ENCODE measurements at regions not wholly inside any gene's neighbourhood (a gene's known extent, or its start where the extent isn't known, plus 50 kb on each side); places are given as distances from the start of the nearest gene placed in this dataset.
A peak's percentile ranks its signal among the peaks of the same experiment; 100 is the strongest.

DNA sequence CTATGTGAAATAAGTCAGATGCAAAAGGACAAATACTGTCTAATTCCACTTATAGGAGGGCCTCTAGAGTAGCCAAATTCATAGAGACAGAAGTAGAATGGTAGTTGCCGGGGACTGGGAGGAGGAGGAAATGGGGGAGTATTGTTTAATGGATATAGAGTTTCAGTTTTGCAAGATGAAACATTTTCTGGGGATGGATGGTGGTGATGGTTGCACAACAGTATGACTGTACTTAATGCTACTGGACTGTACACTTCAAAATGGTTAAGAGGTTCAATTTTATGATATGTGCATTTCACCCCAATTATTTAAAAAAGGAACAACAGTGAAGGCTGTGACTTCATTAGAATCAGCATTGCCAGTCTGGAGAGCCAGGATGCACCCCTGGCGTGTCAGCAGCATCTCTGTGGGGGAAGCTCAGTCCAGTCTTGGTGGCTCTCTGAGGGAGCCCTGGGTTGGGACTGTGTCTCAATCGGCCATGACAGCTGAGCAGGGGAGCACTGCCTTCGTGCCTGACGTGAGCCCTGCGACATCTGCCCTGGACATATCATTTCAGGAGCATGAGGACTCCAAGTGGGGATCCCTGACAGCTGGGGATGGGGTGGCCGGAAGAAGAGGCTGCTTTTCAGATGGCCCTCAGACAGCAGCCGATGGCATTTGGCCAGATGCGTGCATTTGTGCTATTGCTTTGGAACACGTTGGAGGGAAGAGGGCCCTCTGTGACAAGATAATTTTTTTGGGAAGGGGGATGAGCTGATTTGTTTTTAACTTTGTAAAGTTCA lies 130.8 kb upstream of the STC2 start:
- DNase-seq: no peak

GRCh38 chr5:173457482-173457881 lies 129.3 kb upstream of the STC2 start:
- DNase-seq: no peak

DNA sequence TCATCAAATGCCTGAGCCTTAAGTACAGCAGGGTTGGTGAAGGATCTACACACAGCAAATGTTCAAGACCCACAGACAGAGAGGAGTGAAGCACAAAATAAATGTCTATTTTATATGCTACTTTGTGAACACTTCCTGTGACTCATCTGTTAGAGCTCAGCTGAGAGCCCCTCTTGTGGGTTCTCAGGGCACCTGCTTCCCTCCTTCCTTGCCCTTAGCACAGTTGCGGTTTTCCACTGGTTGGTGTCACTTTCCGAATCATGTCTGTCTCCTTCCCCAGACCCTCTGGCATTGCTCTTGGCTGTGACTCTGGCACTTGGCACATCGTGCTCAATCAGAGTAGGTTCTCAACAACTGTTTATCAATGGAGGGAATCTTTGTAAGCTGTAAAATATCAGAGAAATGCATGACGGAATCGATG lies 128.5 kb upstream of the STC2 start:
- DNase-seq: no peak

DNA sequence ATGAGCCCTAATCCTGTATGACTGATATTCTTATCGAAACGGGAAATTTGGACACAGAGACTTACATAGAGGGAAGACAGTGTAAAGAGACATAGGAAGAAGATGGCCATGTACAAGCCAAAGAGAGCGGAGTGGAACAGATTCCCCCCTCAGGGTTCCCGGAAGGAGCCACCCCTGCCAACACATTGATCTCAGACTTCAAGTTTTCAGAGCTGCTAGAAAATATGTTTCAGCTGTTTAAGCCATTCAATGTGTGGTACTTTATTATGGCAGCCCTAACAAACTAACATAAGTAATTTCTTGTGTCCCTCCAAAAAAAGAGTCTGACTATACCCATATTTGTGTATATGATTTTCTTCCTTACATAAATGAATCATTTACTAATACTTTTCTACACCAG lies 128.0 kb upstream of the STC2 start:
- DNase-seq: no peak

GRCh38 chr5:173455599-173455957 lies 127.4 kb upstream of the STC2 start:
- DNase-seq: no peak

DNA sequence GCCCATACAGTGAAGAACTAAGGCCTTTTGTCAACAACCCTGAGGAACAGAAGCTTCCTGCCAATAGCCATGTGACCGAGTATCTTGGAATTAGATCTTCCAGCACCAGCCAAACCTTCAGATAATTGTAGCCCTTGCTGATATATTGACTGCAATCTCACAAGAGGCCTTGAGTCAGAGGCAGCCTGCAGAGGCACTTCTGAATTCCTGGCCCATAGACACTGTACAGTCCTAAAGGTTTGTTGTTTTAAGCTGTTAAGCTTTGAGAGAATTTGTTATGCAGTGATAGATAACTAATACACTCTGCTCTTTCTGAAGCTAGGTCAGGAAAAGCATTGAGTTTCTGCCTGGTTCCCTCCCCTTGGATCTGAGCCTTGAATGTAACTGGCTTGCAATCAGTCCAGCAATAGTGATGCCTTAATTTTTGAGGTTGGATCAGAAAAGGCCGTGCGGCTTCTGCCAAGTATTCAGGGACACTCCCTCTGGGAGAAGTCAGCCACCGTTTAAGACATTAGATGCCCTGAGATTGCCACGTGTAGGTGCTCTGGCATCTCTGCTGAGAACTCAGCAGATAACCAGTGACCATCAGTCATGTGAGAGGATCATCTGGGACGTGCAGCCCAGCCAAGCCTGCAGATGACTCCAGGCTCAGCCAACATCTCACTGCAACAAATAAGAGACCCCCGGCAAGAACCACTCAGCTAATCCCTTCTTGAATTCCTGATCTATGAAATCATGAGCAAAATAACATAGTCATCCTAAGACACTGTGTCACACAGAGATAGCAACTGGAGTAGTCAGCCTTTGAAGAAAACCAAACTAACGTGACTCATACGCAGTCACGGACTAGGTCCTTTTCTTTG lies 126.8 kb upstream of the STC2 start:
- no peak for DNase-seq

DNA sequence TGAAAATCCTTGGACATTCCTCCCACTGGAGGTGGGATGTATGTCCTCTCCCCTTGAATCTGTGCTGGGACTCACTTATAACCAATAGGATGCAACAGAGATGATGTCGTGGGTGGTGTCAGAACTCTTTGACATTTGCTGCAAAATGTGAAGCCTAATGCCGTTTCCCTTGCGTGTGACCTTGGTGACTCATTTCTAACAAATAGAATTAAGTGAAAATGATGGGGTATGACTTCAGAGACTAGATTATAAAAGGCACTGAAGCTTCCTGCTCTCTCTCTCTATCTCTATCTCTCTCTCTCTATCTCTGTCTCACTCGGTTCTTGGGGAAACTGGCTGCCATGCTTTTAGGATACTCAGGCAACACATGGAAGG lies 126.1 kb upstream of the STC2 start:
- DNase-seq: no peak

- DNase-seq: no peak
Measured at GRCh38 chr5:173453167-173453566, 125.0 kb upstream of the STC2 start.

DNA sequence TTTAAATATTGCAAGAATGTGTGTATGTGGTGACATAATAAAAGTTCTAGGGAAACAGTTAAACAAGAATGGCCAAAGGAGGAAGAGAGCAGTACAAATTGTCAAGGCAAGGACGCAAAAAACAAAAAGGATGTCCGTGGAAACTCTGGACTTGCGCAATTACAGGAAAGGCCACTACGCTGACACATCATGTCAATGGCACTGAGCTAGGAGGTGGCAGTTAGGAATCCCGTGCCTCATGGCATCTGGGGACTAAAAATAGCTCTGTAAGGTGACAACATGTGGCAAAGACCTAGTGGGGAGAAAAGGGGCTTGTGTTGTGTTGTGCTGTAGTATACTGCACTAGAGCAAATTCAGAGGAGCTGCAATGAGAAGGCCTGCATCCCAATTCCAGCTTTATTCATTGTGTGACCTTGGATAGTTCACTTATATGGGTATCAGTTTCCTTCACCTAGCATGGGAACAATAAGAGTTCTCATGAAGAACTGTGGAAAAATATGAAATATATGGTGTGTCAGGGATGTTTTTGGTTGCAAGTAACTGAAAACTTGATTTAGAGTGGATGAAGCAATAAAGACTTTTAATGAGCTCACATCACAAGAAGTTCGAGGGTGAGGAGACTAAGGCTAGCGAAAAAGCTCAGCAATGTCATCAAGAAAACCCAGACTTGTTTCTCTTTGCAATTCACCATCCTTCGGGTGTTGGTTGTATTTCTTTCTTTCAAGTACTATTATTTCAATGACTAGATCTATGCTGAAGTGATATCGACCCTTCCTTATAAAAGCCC lies 124.1 kb upstream of the STC2 start:
- DNase-seq: no peak

DNA sequence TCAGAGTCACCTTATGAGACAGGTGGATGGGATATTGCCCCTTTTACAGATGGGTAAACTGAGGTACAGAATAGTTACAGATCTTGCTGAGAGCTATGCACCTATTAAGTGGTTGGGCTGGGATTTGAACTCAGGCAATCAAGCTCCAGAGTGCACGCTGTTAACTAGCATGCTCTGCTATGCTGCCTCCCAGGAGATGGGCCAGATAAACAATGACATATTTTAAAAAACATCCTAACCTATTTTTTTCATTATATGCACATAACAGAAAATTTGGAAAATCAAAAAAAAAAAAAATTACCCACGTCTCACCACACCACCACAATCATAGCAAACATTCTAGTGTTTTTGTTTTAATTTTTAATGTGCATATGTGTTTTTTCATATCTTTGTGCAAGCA lies 123.4 kb upstream of the STC2 start:
- DNase-seq: no peak

GRCh38 chr5:173451031-173451430 lies 122.8 kb upstream of the STC2 start:
- DNase-seq: peak in 1 of 3 experiments; percentile 8

- no peak for DNase-seq
Measured at GRCh38 chr5:173450188-173450587, 122.0 kb upstream of the STC2 start.

- DNase-seq: no peak
Measured at GRCh38 chr5:173448856-173449255, 120.6 kb upstream of the STC2 start.

DNA sequence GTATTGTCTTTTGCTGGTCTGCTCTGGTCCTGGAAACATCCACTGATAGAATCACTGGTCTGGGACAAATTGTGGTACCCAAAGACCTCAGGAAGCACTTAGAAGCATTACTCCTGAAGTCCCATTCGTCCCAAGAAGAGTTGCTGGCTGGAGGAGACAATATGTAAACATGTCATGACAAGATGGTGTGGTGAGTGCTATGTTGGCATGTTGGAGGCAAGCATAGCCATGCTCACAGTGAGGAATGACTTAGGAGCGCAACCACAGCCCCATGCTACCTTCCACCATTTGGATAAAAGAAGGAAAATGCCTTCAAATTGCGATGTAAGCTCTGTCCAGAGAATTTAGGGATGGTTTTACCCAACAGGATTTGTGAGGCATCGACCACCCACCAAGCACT lies 115.8 kb upstream of the STC2 start:
- no peak for DNase-seq

GRCh38 chr5:173441053-173441628 lies 112.9 kb upstream of the STC2 start:
- no peak for DNase-seq

DNA sequence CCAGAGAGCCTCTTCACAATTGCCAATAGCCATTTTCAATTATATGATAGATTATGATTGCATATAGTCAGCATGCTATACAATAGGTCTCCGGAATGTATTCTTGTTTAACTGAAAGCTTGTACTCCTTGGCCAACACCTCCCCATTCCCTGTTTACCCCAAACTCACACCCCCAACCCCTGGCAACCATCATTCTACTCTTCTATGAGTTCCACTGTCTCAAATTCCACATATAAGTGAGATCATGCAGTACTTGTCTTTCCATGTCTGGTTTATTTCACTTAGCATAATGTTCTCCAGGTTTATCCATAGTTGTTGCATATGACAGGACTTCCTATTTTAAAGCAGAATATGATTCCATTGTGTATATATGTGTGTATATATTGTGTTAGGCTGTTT lies 110.7 kb upstream of the STC2 start:
- DNase-seq: no peak

GRCh38 chr5:173435447-173435846 lies 107.2 kb upstream of the STC2 start:
- DNase-seq: no peak

DNA sequence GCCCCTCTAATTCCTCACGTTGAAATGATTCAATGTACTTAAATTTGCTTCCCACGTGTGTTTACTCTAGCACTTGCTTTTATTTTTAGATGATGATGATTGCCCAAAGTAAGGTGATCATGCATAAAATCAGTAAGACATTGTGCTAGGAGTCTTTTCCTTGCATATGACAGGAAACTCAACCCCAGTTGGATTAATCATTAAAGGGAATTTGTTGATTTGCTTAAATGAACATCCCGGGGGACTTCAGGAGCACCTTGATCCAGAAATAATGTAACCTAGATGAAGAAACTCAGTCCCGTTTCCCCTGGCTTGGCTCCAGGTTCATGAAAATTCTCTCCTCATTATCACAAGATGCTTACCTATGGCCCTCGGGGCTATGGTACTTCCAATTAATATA lies 106.1 kb upstream of the STC2 start:
- no peak for DNase-seq

DNA sequence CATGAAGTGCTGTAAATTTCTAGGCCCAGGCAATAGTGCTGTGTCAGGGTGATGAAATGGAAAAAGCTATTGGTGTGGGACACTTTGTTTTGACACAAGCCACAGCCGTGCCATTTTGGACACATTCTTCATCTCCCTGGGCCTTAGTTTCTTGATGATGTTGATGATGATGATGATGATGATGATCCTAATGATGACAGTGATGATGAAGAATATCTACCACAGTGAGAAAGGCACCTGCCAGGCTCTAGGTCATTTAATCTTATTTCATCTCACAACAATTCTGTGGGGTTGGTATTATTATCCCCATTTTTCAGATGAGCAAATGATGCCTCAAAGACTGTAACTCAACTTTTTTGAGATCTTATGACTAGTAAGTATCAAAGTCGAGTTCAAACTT lies 102.2 kb upstream of the STC2 start:
- DNase-seq: no peak

GRCh38 chr5:173429489-173430150 lies 101.4 kb upstream of the STC2 start:
- DNase-seq: no peak

- no peak for DNase-seq
Measured at GRCh38 chr5:173423452-173424117, 95.4 kb upstream of the STC2 start.

- peak in 1 of 3 experiments; percentile 27 for DNase-seq
Measured at GRCh38 chr5:173420108-173420507, 91.9 kb upstream of the STC2 start.
